Neural cell (in vitro differentiated cells): ENCODE measurements at regions not wholly inside any gene's neighbourhood (a gene's known extent, or its start where the extent isn't known, plus 50 kb on each side); places are given as distances from the start of the nearest gene placed in this dataset.

Experiments used
- H2AFZ ChIP-seq: fragments of 200-600, 300-800 bp; sonication (generic), shearing (Covaris generic); 2 replicates; pipeline ENCODE4 v1.6.0; 2014; ENCODE audit warnings: low read depth, mild to moderate bottlenecking, antibody characterized with exemption, low read length, moderate library complexity
- H3F3A ChIP-seq: fragments of 200-600 bp; shearing (Covaris generic); 2 replicates; pipeline ENCODE4 v1.6.1; 2016; ENCODE audit warnings: mild to moderate bottlenecking, moderate library complexity, mixed read lengths, antibody characterized with exemption, low read length; ENCODE audit not compliant: insufficient read depth, poor library complexity, severe bottlenecking
- H3K27ac ChIP-seq: fragments of 200-600, 300-800 bp; sonication (generic), shearing (Covaris generic); 2 replicates; pipeline ENCODE4 v1.5.1; 2014; ENCODE audit warnings: mild to moderate bottlenecking, low read length, moderate library complexity
- H3K27me3 ChIP-seq: fragments of 300-800, 200-600 bp; sonication (generic), shearing (Covaris generic); 2 replicates; pipeline ENCODE4 v1.6.0; 2014; ENCODE audit warnings: mild to moderate bottlenecking, low read depth, low read length, moderate library complexity; ENCODE audit not compliant: insufficient read depth
- H3K36me3 ChIP-seq: fragments of 300-800, 200-600 bp; sonication (generic), shearing (Covaris generic); 2 replicates; pipeline ENCODE4 v1.5.1; 2014; ENCODE audit warnings: mild to moderate bottlenecking, antibody characterized with exemption, low read length, moderate library complexity; ENCODE audit not compliant: insufficient read depth
- H3K4me2 ChIP-seq: fragments of 300-800, 200-600 bp; sonication (generic), shearing (Covaris generic); 2 replicates; pipeline ENCODE4 v1.6.0; 2014; ENCODE audit warnings: mild to moderate bottlenecking, low read length
- H3K4me3 ChIP-seq: fragments of 300-800, 200-600 bp; sonication (generic), shearing (Covaris generic); 2 replicates; pipeline ENCODE4 v1.5.1; 2014; ENCODE audit warnings: mild to moderate bottlenecking, low read length, moderate library complexity
- H3K79me2 ChIP-seq: fragments of 200-600 bp; shearing (Covaris generic); replicated peaks from 2 replicates; pipeline ENCODE4 v1.6.0; 2014; ENCODE audit warnings: mild to moderate bottlenecking, low read length, moderate library complexity; ENCODE audit not compliant: insufficient read depth
- H3K9ac ChIP-seq: fragments of 300-800, 200-600 bp; sonication (generic), shearing (Covaris generic); 2 replicates; pipeline ENCODE4 v1.6.1; 2016; ENCODE audit warnings: mild to moderate bottlenecking, low read length, mixed read lengths
- H3K9me2 ChIP-seq: fragments of 200-600 bp; shearing (Covaris generic); 2 replicates; pipeline ENCODE4 v1.6.1; 2016; ENCODE audit warnings: mild to moderate bottlenecking, low read length, mixed read lengths; ENCODE audit not compliant: insufficient read depth
- H3K9me3 ChIP-seq: fragments of 200-600, 300-800 bp; sonication (generic), shearing (Covaris generic); 2 replicates; pipeline ENCODE4 v1.6.1; 2016; ENCODE audit warnings: mild to moderate bottlenecking, mixed run types, low read length, moderate library complexity, mixed read lengths
- H4K20me1 ChIP-seq: fragments of 200-600 bp; shearing (Covaris generic); 2 replicates; pipeline ENCODE4 v1.6.1; 2016; ENCODE audit warnings: mild to moderate bottlenecking, mixed run types; ENCODE audit not compliant: insufficient read depth
- EP300 ChIP-seq: fragments of 450-650 bp; conservative IDR thresholded peaks from 2 replicates; pipeline ENCODE4 v1.6.1; 2014; ENCODE audit warnings: antibody characterized with exemption, mild to moderate bottlenecking, moderate library complexity; ENCODE audit not compliant: poor library complexity, severe bottlenecking
- EZH2 ChIP-seq: fragments of 200-600, 300-800 bp; shearing (Covaris generic), sonication (generic); IDR thresholded peaks from 2 replicates; pipeline ENCODE4 v1.6.1; 2014; ENCODE audit warnings: antibody characterized with exemption, low read length, borderline replicate concordance, mild to moderate bottlenecking; ENCODE audit not compliant: insufficient read depth, poor library complexity, severe bottlenecking
- MXI1 ChIP-seq: fragments of 450-650 bp; conservative IDR thresholded peaks from 2 replicates; pipeline ENCODE4 v1.6.1; 2014; ENCODE audit warnings: antibody characterized with exemption, mild to moderate bottlenecking; ENCODE audit not compliant: poor library complexity, severe bottlenecking
- POLR2AphosphoS5 ChIP-seq: IDR thresholded peaks from 2 replicates; pipeline ENCODE4 v1.6.1; 2012
- RAD21 ChIP-seq: fragments of 450-650 bp; conservative IDR thresholded peaks from 2 replicates; pipeline ENCODE4 v1.6.1; 2014; ENCODE audit warnings: antibody characterized with exemption, mild to moderate bottlenecking, moderate library complexity
- SMC3 ChIP-seq: fragments of 450-650 bp; conservative IDR thresholded peaks from 2 replicates; pipeline ENCODE4 v1.6.1; 2014; ENCODE audit warnings: antibody characterized with exemption, mild to moderate bottlenecking, moderate library complexity; ENCODE audit not compliant: poor library complexity
- TAF1 ChIP-seq: IDR thresholded peaks from 2 replicates; pipeline ENCODE4 v1.6.1; 2012; ENCODE audit warnings: low read depth
- TF ChIP-seq, protein P1 (sequence below): IDR thresholded peaks from 2 replicates; pipeline ENCODE4 v1.6.1; 2012; ENCODE audit warnings: borderline replicate concordance
- TF ChIP-seq, protein P2 (sequence below): fragments of 450-650 bp; IDR thresholded peaks from 2 replicates; pipeline ENCODE4 v1.5.1; 2014; ENCODE audit warnings: antibody characterized with exemption, mild to moderate bottlenecking, moderate library complexity; ENCODE audit not compliant: poor library complexity, severe bottlenecking

DNA sequence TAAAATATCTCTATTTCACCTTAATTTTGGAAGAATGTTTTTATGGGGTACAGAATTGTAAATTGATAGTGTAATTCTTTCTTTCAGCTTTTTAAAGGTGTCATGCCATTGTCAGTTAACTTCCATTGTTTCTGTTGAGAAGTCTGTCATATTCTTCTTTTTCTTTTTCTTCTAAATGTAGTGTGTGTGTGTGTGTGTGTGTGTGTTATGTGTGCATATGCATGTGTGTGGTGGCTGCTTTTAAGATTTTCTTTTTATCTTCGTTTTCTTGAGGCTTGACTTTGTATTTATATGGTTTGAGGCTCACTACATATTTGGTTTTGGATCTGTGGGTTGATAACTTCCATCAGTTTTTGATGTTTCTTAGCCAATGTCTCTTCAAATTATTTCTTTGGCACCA lies 176.5 kb downstream of the OGFRL1 start:
- no peaks in the 10 kb centered on the region for H3K36me3 ChIP-seq
- no peak overlapping the region for H3K9ac ChIP-seq
- H3K4me3 ChIP-seq, result no peak overlapping the region
- H2AFZ ChIP-seq, result no peak overlapping the region
- H3K9me3 ChIP-seq, result no peaks in the 10 kb centered on the region
- H3F3A ChIP-seq, result no peaks in the 10 kb centered on the region
- no peak overlapping the region for H3K4me2 ChIP-seq
- H3K9me2 ChIP-seq, result no peaks in the 10 kb centered on the region
- H3K27ac ChIP-seq, result no peak overlapping the region
- H4K20me1 ChIP-seq, result no peaks in the 10 kb centered on the region
- TF ChIP-seq MXI1 (no peak), POLR2AphosphoS5 (no peak), RAD21 (no peak), TAF1 (no peak), EZH2 (no peak), EP300 (no peak), SMC3 (no peak)
- TF ChIP-seq, protein P1, sequence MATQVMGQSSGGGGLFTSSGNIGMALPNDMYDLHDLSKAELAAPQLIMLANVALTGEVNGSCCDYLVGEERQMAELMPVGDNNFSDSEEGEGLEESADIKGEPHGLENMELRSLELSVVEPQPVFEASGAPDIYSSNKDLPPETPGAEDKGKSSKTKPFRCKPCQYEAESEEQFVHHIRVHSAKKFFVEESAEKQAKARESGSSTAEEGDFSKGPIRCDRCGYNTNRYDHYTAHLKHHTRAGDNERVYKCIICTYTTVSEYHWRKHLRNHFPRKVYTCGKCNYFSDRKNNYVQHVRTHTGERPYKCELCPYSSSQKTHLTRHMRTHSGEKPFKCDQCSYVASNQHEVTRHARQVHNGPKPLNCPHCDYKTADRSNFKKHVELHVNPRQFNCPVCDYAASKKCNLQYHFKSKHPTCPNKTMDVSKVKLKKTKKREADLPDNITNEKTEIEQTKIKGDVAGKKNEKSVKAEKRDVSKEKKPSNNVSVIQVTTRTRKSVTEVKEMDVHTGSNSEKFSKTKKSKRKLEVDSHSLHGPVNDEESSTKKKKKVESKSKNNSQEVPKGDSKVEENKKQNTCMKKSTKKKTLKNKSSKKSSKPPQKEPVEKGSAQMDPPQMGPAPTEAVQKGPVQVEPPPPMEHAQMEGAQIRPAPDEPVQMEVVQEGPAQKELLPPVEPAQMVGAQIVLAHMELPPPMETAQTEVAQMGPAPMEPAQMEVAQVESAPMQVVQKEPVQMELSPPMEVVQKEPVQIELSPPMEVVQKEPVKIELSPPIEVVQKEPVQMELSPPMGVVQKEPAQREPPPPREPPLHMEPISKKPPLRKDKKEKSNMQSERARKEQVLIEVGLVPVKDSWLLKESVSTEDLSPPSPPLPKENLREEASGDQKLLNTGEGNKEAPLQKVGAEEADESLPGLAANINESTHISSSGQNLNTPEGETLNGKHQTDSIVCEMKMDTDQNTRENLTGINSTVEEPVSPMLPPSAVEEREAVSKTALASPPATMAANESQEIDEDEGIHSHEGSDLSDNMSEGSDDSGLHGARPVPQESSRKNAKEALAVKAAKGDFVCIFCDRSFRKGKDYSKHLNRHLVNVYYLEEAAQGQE, result no peak
- TF ChIP-seq, protein P2, sequence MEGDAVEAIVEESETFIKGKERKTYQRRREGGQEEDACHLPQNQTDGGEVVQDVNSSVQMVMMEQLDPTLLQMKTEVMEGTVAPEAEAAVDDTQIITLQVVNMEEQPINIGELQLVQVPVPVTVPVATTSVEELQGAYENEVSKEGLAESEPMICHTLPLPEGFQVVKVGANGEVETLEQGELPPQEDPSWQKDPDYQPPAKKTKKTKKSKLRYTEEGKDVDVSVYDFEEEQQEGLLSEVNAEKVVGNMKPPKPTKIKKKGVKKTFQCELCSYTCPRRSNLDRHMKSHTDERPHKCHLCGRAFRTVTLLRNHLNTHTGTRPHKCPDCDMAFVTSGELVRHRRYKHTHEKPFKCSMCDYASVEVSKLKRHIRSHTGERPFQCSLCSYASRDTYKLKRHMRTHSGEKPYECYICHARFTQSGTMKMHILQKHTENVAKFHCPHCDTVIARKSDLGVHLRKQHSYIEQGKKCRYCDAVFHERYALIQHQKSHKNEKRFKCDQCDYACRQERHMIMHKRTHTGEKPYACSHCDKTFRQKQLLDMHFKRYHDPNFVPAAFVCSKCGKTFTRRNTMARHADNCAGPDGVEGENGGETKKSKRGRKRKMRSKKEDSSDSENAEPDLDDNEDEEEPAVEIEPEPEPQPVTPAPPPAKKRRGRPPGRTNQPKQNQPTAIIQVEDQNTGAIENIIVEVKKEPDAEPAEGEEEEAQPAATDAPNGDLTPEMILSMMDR, result no peak
- no peaks in the 10 kb centered on the region for H3K79me2 ChIP-seq
- H3K27me3 ChIP-seq, result no peaks in the 10 kb centered on the region

DNA sequence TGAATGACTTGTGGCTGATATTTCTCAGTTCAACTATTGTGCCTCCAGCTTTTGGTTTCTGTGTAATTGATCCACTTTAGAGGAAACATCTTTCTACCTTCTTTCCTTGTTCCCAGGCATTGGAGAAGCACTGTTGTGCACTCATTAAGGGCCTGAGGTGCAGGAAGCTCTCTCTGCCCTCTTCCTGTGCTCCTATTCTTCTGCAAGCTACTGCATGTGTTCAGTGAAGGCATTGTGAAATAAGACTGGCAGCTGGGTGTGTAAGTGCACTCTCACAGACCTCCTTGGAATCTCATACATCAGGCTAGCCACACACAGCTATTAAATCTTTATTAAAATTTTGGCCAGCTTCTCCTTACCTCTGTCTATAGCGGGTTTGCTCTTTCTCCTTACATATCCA lies 177.8 kb downstream of the OGFRL1 start:
- H3K9me3 ChIP-seq, result no peaks in the 10 kb centered on the region
- H3K9me2 ChIP-seq, result no peaks in the 10 kb centered on the region
- no peak overlapping the region for H3K9ac ChIP-seq
- no peaks in the 10 kb centered on the region for H3K36me3 ChIP-seq
- no peak overlapping the region for H3K4me2 ChIP-seq
- no peak overlapping the region for H2AFZ ChIP-seq
- no peaks in the 10 kb centered on the region for H3K79me2 ChIP-seq
- H3K27me3 ChIP-seq, result no peaks in the 10 kb centered on the region
- H3K4me3 ChIP-seq, result no peak overlapping the region
- no peaks in the 10 kb centered on the region for H4K20me1 ChIP-seq
- no peaks in the 10 kb centered on the region for H3F3A ChIP-seq
- H3K27ac ChIP-seq, result no peak overlapping the region
- TF ChIP-seq EP300 (no peak), MXI1 (no peak), POLR2AphosphoS5 (no peak)

GRCh38 chr6:71468038-71468437 lies 179.4 kb downstream of the OGFRL1 start:
- no peaks in the 10 kb centered on the region for H3K27me3 ChIP-seq
- no peaks in the 10 kb centered on the region for H3F3A ChIP-seq
- no peak overlapping the region for H3K4me3 ChIP-seq
- H3K9me2 ChIP-seq, result no peaks in the 10 kb centered on the region
- H3K36me3 ChIP-seq, result no peaks in the 10 kb centered on the region
- H3K4me2 ChIP-seq, result no peak overlapping the region
- H3K79me2 ChIP-seq, result no peaks in the 10 kb centered on the region
- H3K9me3 ChIP-seq, result no peaks in the 10 kb centered on the region
- no peak overlapping the region for H3K27ac ChIP-seq
- TF ChIP-seq SMC3 (no peak), POLR2AphosphoS5 (no peak), EP300 (no peak), MXI1 (no peak), TAF1 (no peak), EZH2 (no peak), RAD21 (no peak)
- TF ChIP-seq, protein P1, result no peak
- TF ChIP-seq, protein P2, result no peak
- no peak overlapping the region for H2AFZ ChIP-seq
- no peak overlapping the region for H3K9ac ChIP-seq
- no peaks in the 10 kb centered on the region for H4K20me1 ChIP-seq
